ENCODE measurements at regions not wholly inside any gene's neighbourhood (a gene's known extent, or its start where the extent isn't known, plus 50 kb on each side); places are given as distances from the start of the nearest gene placed in this dataset.

GRCh38 chr9:84493284-84493947, 152.9 kb upstream of the SLC28A3 start:
- no peaks in the 10 kb centered on the region for H3K36me3 ChIP-seq
- H3K4me3 ChIP-seq, result no peak overlapping the region
- H3K9me3 ChIP-seq, result no peaks in the 10 kb centered on the region
- no peak overlapping the region for H3K27ac ChIP-seq
- peak overlapping the region; percentile 39 for H3K4me2 ChIP-seq
- H3K9ac ChIP-seq, result no peak overlapping the region
- H3K4me1 ChIP-seq, result peaks cover 9% of the 10 kb centered on the region
- H4K20me1 ChIP-seq, result no peaks in the 10 kb centered on the region
- H3K27me3 ChIP-seq, result no peaks in the 10 kb centered on the region
- no peak for TF ChIP-seq Cebpa-rat (IDR thresholded peaks at IDR 0.05)

- Histone ChIP-seq H3K9ac (no peak overlapping the region), H3K9me3 (no peaks in the 10 kb centered on the region), H3K36me3 (no peaks in the 10 kb centered on the region), H3K4me2 (no peak overlapping the region), H3K4me1 (no peaks in the 10 kb centered on the region), H3K27ac (no peak overlapping the region), H3K4me3 (no peak overlapping the region), H3K27me3 (no peaks in the 10 kb centered on the region), H4K20me1 (no peaks in the 10 kb centered on the region)
- TF ChIP-seq Cebpa-rat (IDR thresholded peaks at IDR 0.05), result no peak
Observed at GRCh38 chr9:84499969-84500582, 159.5 kb upstream of the SLC28A3 start.

GRCh38 chr9:84500826-84501225, 160.3 kb upstream of the SLC28A3 start:
- Histone ChIP-seq H3K4me3 (no peak overlapping the region), H3K36me3 (no peaks in the 10 kb centered on the region), H3K27me3 (no peaks in the 10 kb centered on the region), H3K4me1 (no peaks in the 10 kb centered on the region), H3K27ac (no peak overlapping the region), H3K9ac (no peak overlapping the region), H3K4me2 (no peak overlapping the region), H3K9me3 (peaks cover 4% of the 10 kb centered on the region; the same call in 1 of the 2 replicates), H4K20me1 (no peaks in the 10 kb centered on the region)
- TF ChIP-seq Cebpa-rat (IDR thresholded peaks at IDR 0.05), result no peak

- H3K4me2 ChIP-seq, result no peak overlapping the region
- no peak overlapping the region for H3K27ac ChIP-seq
- H3K9ac ChIP-seq, result no peak overlapping the region
- no peak overlapping the region for H3K4me3 ChIP-seq
- peaks cover 5% of the 10 kb centered on the region; the same call in 1 of the 2 replicates for H3K9me3 ChIP-seq
- TF ChIP-seq Cebpa-rat (IDR thresholded peaks at IDR 0.05), result no peak
- no peaks in the 10 kb centered on the region for H3K4me1 ChIP-seq
- no peaks in the 10 kb centered on the region for H4K20me1 ChIP-seq
- no peaks in the 10 kb centered on the region for H3K27me3 ChIP-seq
- H3K36me3 ChIP-seq, result no peaks in the 10 kb centered on the region
Observed at GRCh38 chr9:84501587-84501986, 161.0 kb upstream of the SLC28A3 start.

DNA sequence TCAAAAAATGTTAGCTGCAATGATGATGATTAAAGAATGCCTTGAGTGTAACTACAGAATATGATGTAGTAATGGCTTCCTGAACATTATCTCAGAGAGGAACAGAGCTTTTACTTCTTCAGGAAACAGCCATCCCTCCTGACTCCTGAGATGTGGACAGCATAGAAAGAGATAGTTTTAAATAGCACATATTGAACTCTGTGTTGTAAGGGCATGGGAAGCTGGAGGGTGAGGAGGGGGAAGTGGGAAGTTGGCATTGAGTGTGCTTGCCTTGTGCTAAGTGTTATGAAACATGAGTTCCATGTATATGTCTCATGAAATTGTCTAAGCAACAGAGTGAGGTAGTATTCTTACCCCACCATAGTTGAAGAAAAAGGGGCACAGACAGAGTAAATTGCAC, 161.5 kb upstream of the SLC28A3 start:
- Histone ChIP-seq H3K9ac (no peak overlapping the region), H3K36me3 (no peaks in the 10 kb centered on the region), H3K4me3 (no peak overlapping the region), H3K9me3 (peaks cover 5% of the 10 kb centered on the region; the same call in 1 of the 2 replicates), H3K4me2 (no peak overlapping the region), H3K27me3 (no peaks in the 10 kb centered on the region), H3K27ac (no peak overlapping the region), H4K20me1 (no peaks in the 10 kb centered on the region), H3K4me1 (no peaks in the 10 kb centered on the region)
- no peak for TF ChIP-seq Cebpa-rat (IDR thresholded peaks at IDR 0.05)

DNA sequence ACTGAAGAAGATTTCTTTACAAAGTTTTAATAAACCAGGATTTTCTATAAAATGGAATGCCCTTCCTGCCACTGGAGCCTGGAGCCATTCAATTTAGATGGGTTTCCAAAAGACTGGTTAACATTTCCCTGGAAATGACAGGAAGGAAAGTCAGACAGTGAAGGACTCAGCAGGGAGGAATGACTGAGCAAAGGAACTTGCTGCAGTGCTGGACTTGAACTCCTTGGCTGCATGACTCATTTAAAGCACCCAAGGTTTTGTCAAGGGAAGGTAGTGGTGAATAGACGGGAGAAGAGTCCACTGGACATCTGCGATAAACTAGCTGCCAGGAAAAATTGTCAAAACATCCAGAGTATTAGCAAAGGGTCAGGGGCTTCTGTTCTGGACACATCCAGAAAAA, 163.8 kb upstream of the SLC28A3 start:
- peaks cover 19% of the 10 kb centered on the region for H3K9me3 ChIP-seq
- H3K4me2 ChIP-seq, result no peak overlapping the region
- H3K27me3 ChIP-seq, result no peaks in the 10 kb centered on the region
- no peak for TF ChIP-seq Cebpa-rat (IDR thresholded peaks at IDR 0.05)
- H4K20me1 ChIP-seq, result no peaks in the 10 kb centered on the region
- no peak overlapping the region for H3K4me3 ChIP-seq
- no peak overlapping the region for H3K9ac ChIP-seq
- H3K27ac ChIP-seq, result no peak overlapping the region
- no peaks in the 10 kb centered on the region for H3K4me1 ChIP-seq
- no peaks in the 10 kb centered on the region for H3K36me3 ChIP-seq

DNA sequence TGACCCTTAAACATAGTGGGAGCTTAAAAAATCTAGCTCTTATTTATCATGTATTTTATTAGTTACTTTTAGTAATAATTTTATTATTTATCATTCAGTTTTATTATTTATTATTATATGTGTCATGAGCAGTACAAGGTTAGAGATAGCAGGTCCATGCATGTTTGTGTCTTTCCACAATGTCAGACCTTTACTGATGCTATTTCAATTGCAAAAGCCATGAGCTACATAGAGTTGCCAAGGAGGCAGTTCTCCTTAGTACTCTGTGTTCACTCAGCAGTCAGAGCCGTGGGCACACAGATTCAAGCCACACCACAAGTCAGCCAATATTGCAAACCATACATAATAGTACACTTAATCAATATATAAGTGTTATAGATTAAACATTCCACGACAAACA, 157.9 kb upstream of the NTRK2 start:
- H3K36me3 ChIP-seq, result no peaks in the 10 kb centered on the region
- H3K9me3 ChIP-seq, result peaks cover 14% of the 10 kb centered on the region
- H3K27ac ChIP-seq, result no peak overlapping the region
- no peak for TF ChIP-seq Cebpa-rat (IDR thresholded peaks at IDR 0.05)
- no peaks in the 10 kb centered on the region for H4K20me1 ChIP-seq
- H3K27me3 ChIP-seq, result no peaks in the 10 kb centered on the region
- no peak overlapping the region for H3K4me3 ChIP-seq
- no peak overlapping the region for H3K9ac ChIP-seq
- peaks cover 29% of the 10 kb centered on the region for H3K4me1 ChIP-seq
- peak overlapping the region; percentile 49 for H3K4me2 ChIP-seq

GRCh38 chr9:84512493-84512892, 157.0 kb upstream of the NTRK2 start:
- H3K9ac ChIP-seq, result no peak overlapping the region
- peaks cover 29% of the 10 kb centered on the region for H3K4me1 ChIP-seq
- no peak overlapping the region for H3K4me3 ChIP-seq
- peak overlapping the region; percentile 49 for H3K4me2 ChIP-seq
- H4K20me1 ChIP-seq, result no peaks in the 10 kb centered on the region
- no peak overlapping the region for H3K27ac ChIP-seq
- H3K9me3 ChIP-seq, result peaks cover 13% of the 10 kb centered on the region
- TF ChIP-seq Cebpa-rat (IDR thresholded peaks at IDR 0.05), result no peak
- no peaks in the 10 kb centered on the region for H3K27me3 ChIP-seq
- H3K36me3 ChIP-seq, result no peaks in the 10 kb centered on the region

GRCh38 chr9:84513473-84513872, 156.1 kb upstream of the NTRK2 start:
- no peak for TF ChIP-seq Cebpa-rat (IDR thresholded peaks at IDR 0.05)
- Histone ChIP-seq H3K27me3 (no peaks in the 10 kb centered on the region), H3K4me2 (peak overlapping the region; percentile 37), H3K27ac (no peak overlapping the region), H3K4me1 (peaks cover 29% of the 10 kb centered on the region), H3K4me3 (no peak overlapping the region), H3K36me3 (no peaks in the 10 kb centered on the region), H3K9me3 (peaks cover 8% of the 10 kb centered on the region), H3K9ac (no peak overlapping the region), H4K20me1 (no peaks in the 10 kb centered on the region)

DNA sequence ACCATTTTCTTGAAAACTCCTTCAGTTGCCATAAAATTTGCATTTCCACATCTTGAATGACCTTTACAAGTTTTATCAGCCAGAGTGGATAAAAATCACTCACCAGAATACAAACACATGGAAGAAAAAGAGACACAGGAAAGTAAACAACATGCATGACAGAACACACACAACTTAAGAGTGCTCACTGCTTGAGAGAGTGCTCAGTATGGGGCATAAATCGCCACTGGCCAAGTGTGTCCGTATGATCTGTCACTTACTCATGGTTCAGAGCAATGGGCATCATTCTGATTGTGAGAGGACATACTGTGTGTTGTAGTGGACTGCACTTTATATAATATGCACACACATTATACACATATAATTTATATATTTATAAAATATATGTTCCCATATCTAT, 155.6 kb upstream of the NTRK2 start:
- H4K20me1 ChIP-seq, result no peaks in the 10 kb centered on the region
- H3K4me1 ChIP-seq, result peaks cover 29% of the 10 kb centered on the region
- no peak overlapping the region for H3K9ac ChIP-seq
- H3K27ac ChIP-seq, result no peak overlapping the region
- peaks cover 10% of the 10 kb centered on the region for H3K9me3 ChIP-seq
- H3K4me3 ChIP-seq, result no peak overlapping the region
- H3K27me3 ChIP-seq, result no peaks in the 10 kb centered on the region
- H3K4me2 ChIP-seq, result peak overlapping the region; percentile 37
- TF ChIP-seq Cebpa-rat (IDR thresholded peaks at IDR 0.05), result no peak
- H3K36me3 ChIP-seq, result no peaks in the 10 kb centered on the region

All from BLaER1 (cell line).